ENCODE measurements at regions not wholly inside any gene's neighbourhood (a gene's known extent, or its start where the extent isn't known, plus 50 kb on each side); places are given as distances from the start of the nearest gene placed in this dataset.
A peak's percentile ranks its signal among the peaks of the same experiment; 100 is the strongest.

DNA sequence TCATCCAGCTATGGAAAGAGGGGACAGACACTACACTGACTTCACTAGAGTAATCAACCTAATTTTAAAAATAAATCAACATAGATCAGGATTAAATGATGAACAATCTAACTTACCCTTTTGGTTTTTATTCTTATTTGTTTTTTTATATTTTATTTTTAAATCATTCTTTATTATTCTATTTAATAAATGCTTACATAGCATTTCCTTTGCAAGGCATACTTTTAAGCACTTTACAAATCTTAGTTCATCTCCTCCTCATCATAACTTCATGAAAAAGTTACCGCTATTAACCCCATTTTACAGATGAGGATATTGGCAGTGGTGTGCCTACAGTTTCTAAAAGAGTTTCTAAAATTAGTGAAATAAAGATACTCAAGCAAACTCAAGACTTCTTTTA, 380.6 kb downstream of the TBC1D4 start:
- Histone ChIP-seq H3K4me3 (no peak overlapping the region), H2AFZ (no peak overlapping the region), H3K27me3 (ENCODE audit: insufficient read depth) (no peaks in the 10 kb centered on the region), H3K4me1 (ENCODE audit: insufficient read depth) (no peaks in the 10 kb centered on the region; the same call in 1 of the 2 replicates), H3K36me3 (ENCODE audit: insufficient read depth) (no peaks in the 10 kb centered on the region), H3K79me2 (replicated peaks; ENCODE audit: insufficient read depth) (no peaks in the 10 kb centered on the region), H3K9me2 (ENCODE audit: insufficient read depth) (no peaks in the 10 kb centered on the region), H4K20me1 (replicated peaks; ENCODE audit: insufficient read depth) (no peaks in the 10 kb centered on the region), H3F3A (replicated peaks; ENCODE audit: low read depth) (no peaks in the 10 kb centered on the region), H3K4me2 (no peak overlapping the region), H3K27ac (ENCODE audit: low read depth) (no peak overlapping the region)
- no peak for TF ChIP-seq ZNF114 (CRISPR knock-in tag; IDR thresholded peaks at IDR 0.05)
- TF ChIP-seq JUNB (IDR thresholded peaks at IDR 0.05; ENCODE audit: unreplicated experiment): no peak
- Mint-ChIP-seq H3K4me1 (peaks cover 4% of the 10 kb centered on the region; the same call in 2 of the 3 replicates), H3K27me3 (ENCODE audit: insufficient read depth, low read depth, poor library complexity) (peaks cover 2% of the 10 kb centered on the region), H3K27ac (no peak overlapping the region), H3K4me3 (no peak overlapping the region), H3K36me3 (ENCODE audit: low read depth) (no peaks in the 10 kb centered on the region), H3K9me3 (no peaks in the 10 kb centered on the region)
- ATAC-seq: no peak
- no peak for DNase-seq (ENCODE audit: low spot score)

GRCh38 chr13:75092143-75092542, 389.8 kb downstream of the TBC1D4 start:
- ATAC-seq (no peak), DNase-seq (ENCODE audit: low spot score) (no peak)
- no peaks in the 10 kb centered on the region for H3K79me2 ChIP-seq (replicated peaks; ENCODE audit: insufficient read depth)
- peak overlapping the region; percentile 83; the same call in 1 of the 2 replicates for H2AFZ ChIP-seq
- no peak overlapping the region for H3K4me2 ChIP-seq
- Mint-ChIP-seq H3K4me3 (no peak overlapping the region), H3K4me1 (peaks cover 7% of the 10 kb centered on the region), H3K27me3 (ENCODE audit: insufficient read depth, low read depth, poor library complexity) (no peaks in the 10 kb centered on the region), H3K36me3 (ENCODE audit: low read depth) (no peaks in the 10 kb centered on the region), H3K9me3 (no peaks in the 10 kb centered on the region), H3K27ac (no peak overlapping the region)
- no peaks in the 10 kb centered on the region for H3K9me2 ChIP-seq (ENCODE audit: insufficient read depth)
- no peak overlapping the region for H3K27ac ChIP-seq (ENCODE audit: low read depth)
- no peaks in the 10 kb centered on the region for H4K20me1 ChIP-seq (replicated peaks; ENCODE audit: insufficient read depth)
- no peaks in the 10 kb centered on the region for H3K36me3 ChIP-seq (ENCODE audit: insufficient read depth)
- H3K27me3 ChIP-seq (ENCODE audit: insufficient read depth): no peaks in the 10 kb centered on the region
- no peaks in the 10 kb centered on the region for H3K4me1 ChIP-seq (ENCODE audit: insufficient read depth)
- TF ChIP-seq ZNF331 (CRISPR knock-in tag; IDR thresholded peaks at IDR 0.05; ENCODE audit: low read depth) (no peak), POLR2AphosphoS5 (IDR thresholded peaks at IDR 0.05; ENCODE audit: low read depth) (no peak), JUNB (IDR thresholded peaks at IDR 0.05; ENCODE audit: unreplicated experiment) (no peak), EZH2 (IDR thresholded peaks at IDR 0.05; ENCODE audit: low read depth, unreplicated experiment) (no peak), EZH2phosphoT487 (IDR thresholded peaks at IDR 0.05; ENCODE audit: unreplicated experiment) (no peak), CREB1 (CRISPR knock-in tag; IDR thresholded peaks at IDR 0.05; ENCODE audit: low read depth) (no peak), ZNF114 (CRISPR knock-in tag; IDR thresholded peaks at IDR 0.05) (no peak), REST (IDR thresholded peaks at IDR 0.05; ENCODE audit: unreplicated experiment) (no peak), NANOG (IDR thresholded peaks at IDR 0.05; ENCODE audit: borderline replicate concordance) (no peak)
- TF ChIP-seq, protein P1, sequence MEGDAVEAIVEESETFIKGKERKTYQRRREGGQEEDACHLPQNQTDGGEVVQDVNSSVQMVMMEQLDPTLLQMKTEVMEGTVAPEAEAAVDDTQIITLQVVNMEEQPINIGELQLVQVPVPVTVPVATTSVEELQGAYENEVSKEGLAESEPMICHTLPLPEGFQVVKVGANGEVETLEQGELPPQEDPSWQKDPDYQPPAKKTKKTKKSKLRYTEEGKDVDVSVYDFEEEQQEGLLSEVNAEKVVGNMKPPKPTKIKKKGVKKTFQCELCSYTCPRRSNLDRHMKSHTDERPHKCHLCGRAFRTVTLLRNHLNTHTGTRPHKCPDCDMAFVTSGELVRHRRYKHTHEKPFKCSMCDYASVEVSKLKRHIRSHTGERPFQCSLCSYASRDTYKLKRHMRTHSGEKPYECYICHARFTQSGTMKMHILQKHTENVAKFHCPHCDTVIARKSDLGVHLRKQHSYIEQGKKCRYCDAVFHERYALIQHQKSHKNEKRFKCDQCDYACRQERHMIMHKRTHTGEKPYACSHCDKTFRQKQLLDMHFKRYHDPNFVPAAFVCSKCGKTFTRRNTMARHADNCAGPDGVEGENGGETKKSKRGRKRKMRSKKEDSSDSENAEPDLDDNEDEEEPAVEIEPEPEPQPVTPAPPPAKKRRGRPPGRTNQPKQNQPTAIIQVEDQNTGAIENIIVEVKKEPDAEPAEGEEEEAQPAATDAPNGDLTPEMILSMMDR (conservative IDR thresholded peaks at IDR 0.05; ENCODE audit: low read depth in 2 of 2): no peak
- TF ChIP-seq, protein P2, sequence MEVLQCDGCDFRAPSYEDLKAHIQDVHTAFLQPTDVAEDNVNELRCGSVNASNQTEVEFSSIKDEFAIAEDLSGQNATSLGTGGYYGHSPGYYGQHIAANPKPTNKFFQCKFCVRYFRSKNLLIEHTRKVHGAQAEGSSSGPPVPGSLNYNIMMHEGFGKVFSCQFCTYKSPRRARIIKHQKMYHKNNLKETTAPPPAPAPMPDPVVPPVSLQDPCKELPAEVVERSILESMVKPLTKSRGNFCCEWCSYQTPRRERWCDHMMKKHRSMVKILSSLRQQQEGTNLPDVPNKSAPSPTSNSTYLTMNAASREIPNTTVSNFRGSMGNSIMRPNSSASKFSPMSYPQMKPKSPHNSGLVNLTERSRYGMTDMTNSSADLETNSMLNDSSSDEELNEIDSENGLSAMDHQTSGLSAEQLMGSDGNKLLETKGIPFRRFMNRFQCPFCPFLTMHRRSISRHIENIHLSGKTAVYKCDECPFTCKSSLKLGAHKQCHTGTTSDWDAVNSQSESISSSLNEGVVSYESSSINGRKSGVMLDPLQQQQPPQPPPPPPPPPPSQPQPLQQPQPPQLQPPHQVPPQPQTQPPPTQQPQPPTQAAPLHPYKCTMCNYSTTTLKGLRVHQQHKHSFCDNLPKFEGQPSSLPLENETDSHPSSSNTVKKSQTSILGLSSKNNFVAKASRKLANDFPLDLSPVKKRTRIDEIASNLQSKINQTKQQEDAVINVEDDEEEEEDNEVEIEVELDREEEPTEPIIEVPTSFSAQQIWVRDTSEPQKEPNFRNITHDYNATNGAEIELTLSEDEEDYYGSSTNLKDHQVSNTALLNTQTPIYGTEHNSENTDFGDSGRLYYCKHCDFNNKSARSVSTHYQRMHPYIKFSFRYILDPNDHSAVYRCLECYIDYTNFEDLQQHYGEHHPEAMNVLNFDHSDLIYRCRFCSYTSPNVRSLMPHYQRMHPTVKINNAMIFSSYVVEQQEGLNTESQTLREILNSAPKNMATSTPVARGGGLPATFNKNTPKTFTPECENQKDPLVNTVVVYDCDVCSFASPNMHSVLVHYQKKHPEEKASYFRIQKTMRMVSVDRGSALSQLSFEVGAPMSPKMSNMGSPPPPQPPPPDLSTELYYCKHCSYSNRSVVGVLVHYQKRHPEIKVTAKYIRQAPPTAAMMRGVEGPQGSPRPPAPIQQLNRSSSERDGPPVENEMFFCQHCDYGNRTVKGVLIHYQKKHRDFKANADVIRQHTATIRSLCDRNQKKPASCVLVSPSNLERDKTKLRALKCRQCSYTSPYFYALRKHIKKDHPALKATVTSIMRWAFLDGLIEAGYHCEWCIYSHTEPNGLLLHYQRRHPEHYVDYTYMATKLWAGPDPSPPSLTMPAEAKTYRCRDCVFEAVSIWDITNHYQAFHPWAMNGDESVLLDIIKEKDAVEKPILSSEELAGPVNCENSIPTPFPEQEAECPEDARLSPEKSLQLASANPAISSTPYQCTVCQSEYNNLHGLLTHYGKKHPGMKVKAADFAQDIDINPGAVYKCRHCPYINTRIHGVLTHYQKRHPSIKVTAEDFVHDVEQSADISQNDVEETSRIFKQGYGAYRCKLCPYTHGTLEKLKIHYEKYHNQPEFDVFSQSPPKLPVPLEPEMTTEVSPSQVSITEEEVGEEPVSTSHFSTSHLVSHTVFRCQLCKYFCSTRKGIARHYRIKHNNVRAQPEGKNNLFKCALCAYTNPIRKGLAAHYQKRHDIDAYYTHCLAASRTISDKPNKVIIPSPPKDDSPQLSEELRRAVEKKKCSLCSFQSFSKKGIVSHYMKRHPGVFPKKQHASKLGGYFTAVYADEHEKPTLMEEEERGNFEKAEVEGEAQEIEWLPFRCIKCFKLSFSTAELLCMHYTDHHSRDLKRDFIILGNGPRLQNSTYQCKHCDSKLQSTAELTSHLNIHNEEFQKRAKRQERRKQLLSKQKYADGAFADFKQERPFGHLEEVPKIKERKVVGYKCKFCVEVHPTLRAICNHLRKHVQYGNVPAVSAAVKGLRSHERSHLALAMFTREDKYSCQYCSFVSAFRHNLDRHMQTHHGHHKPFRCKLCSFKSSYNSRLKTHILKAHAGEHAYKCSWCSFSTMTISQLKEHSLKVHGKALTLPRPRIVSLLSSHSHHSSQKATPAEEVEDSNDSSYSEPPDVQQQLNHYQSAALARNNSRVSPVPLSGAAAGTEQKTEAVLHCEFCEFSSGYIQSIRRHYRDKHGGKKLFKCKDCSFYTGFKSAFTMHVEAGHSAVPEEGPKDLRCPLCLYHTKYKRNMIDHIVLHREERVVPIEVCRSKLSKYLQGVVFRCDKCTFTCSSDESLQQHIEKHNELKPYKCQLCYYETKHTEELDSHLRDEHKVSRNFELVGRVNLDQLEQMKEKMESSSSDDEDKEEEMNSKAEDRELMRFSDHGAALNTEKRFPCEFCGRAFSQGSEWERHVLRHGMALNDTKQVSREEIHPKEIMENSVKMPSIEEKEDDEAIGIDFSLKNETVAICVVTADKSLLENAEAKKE (CRISPR knock-in tag; IDR thresholded peaks at IDR 0.05): no peak
- no peak overlapping the region for H3K4me3 ChIP-seq
- no peaks in the 10 kb centered on the region for H3F3A ChIP-seq (replicated peaks; ENCODE audit: low read depth)
